ENCODE measurements at regions not wholly inside any gene's neighbourhood (a gene's known extent, or its start where the extent isn't known, plus 50 kb on each side); places are given as distances from the start of the nearest gene placed in this dataset.

GRCh38 chr6:100990070-100990469, 108.9 kb upstream of the ASCC3 start:
- Histone ChIP-seq H3K27me3 (ENCODE audit: control insufficient read depth, low read length) (no peaks in the 10 kb centered on the region), H3K4me1 (ENCODE audit: control insufficient read depth, low read length) (no peaks in the 10 kb centered on the region), H3K27ac (ENCODE audit: low read depth, low read length) (no peak overlapping the region), H3K9me3 (ENCODE audit: control insufficient read depth, insufficient read depth, low read length) (no peaks in the 10 kb centered on the region), H3F3A (ENCODE audit: control insufficient read depth, insufficient read depth) (no peaks in the 10 kb centered on the region), H3K4me3 (ENCODE audit: low read length) (no peak overlapping the region), H3K9me2 (replicated peaks; ENCODE audit: control insufficient read depth, low read length) (no peaks in the 10 kb centered on the region), H3K36me3 (ENCODE audit: control insufficient read depth, low read length) (no peaks in the 10 kb centered on the region), H4K20me1 (ENCODE audit: control insufficient read depth, insufficient read depth, low read depth, low read length) (no peaks in the 10 kb centered on the region), H3K4me2 (ENCODE audit: low read length) (no peak overlapping the region), H3K79me2 (ENCODE audit: control insufficient read depth, low read length) (no peaks in the 10 kb centered on the region)
- TF ChIP-seq CTCF (IDR thresholded peaks at IDR 0.05; ENCODE audit: low read depth, low read length, poor library complexity, severe bottlenecking) (no peak), EZH2phosphoT487 (IDR thresholded peaks at IDR 0.05; ENCODE audit: borderline replicate concordance, low read length) (no peak)

DNA sequence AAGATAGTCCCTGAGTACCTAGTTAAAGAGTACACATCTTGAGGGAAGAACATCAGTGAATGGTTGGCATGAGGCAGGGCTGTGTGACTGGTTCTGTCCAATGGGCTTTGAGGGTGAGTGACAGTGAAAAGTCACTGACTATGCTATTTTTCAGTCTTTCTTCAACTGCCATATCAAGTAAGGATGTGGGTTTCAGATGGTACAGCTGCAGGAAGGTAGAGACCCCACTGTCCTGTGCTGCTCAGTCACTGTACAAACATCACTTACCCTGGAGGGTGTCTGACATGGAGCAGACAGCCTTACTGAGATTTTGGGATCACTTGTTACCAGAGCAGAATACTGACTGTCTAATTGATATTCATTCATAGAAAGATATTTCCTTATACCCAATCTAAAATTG, 115.3 kb upstream of the ASCC3 start:
- no peaks in the 10 kb centered on the region for H3K27me3 ChIP-seq (ENCODE audit: control insufficient read depth, low read length)
- H4K20me1 ChIP-seq (ENCODE audit: control insufficient read depth, insufficient read depth, low read depth, low read length), result no peaks in the 10 kb centered on the region
- H3K4me1 ChIP-seq (ENCODE audit: control insufficient read depth, low read length), result no peaks in the 10 kb centered on the region
- no peak overlapping the region for H3K4me3 ChIP-seq (ENCODE audit: low read length)
- H3K79me2 ChIP-seq (ENCODE audit: control insufficient read depth, low read length), result no peaks in the 10 kb centered on the region
- no peaks in the 10 kb centered on the region for H3K9me3 ChIP-seq (ENCODE audit: control insufficient read depth, insufficient read depth, low read length)
- H3K27ac ChIP-seq (ENCODE audit: low read depth, low read length), result no peak overlapping the region
- TF ChIP-seq EZH2phosphoT487 (IDR thresholded peaks at IDR 0.05; ENCODE audit: borderline replicate concordance, low read length) (no peak), CTCF (IDR thresholded peaks at IDR 0.05; ENCODE audit: low read depth, low read length, poor library complexity, severe bottlenecking) (no peak)
- no peak overlapping the region for H3K4me2 ChIP-seq (ENCODE audit: low read length)
- H3K9me2 ChIP-seq (replicated peaks; ENCODE audit: control insufficient read depth, low read length), result no peaks in the 10 kb centered on the region
- no peaks in the 10 kb centered on the region for H3F3A ChIP-seq (ENCODE audit: control insufficient read depth, insufficient read depth)
- H3K36me3 ChIP-seq (ENCODE audit: control insufficient read depth, low read length), result no peaks in the 10 kb centered on the region

GRCh38 chr6:100998111-100998510, 117.0 kb upstream of the ASCC3 start:
- Histone ChIP-seq H4K20me1 (ENCODE audit: control insufficient read depth, insufficient read depth, low read depth, low read length) (no peaks in the 10 kb centered on the region), H3K9me2 (replicated peaks; ENCODE audit: control insufficient read depth, low read length) (no peaks in the 10 kb centered on the region), H3K4me2 (ENCODE audit: low read length) (no peak overlapping the region), H3F3A (ENCODE audit: control insufficient read depth, insufficient read depth) (no peaks in the 10 kb centered on the region), H3K9me3 (ENCODE audit: control insufficient read depth, insufficient read depth, low read length) (no peaks in the 10 kb centered on the region), H3K4me3 (ENCODE audit: low read length) (no peak overlapping the region), H3K36me3 (ENCODE audit: control insufficient read depth, low read length) (no peaks in the 10 kb centered on the region), H3K27ac (ENCODE audit: low read depth, low read length) (no peak overlapping the region), H3K27me3 (ENCODE audit: control insufficient read depth, low read length) (no peaks in the 10 kb centered on the region), H3K79me2 (ENCODE audit: control insufficient read depth, low read length) (no peaks in the 10 kb centered on the region), H3K4me1 (ENCODE audit: control insufficient read depth, low read length) (no peaks in the 10 kb centered on the region)
- TF ChIP-seq CTCF (IDR thresholded peaks at IDR 0.05; ENCODE audit: low read depth, low read length, poor library complexity, severe bottlenecking), result no peak
- no peak for TF ChIP-seq EZH2phosphoT487 (IDR thresholded peaks at IDR 0.05; ENCODE audit: borderline replicate concordance, low read length)
